AG09319 (cell line): ENCODE measurements at regions not wholly inside any gene's neighbourhood (a gene's known extent, or its start where the extent isn't known, plus 50 kb on each side); places are given as distances from the start of the nearest gene placed in this dataset.

ENCODE experiments used
- DNase-seq: peaks from one replicate; pipeline ENCODE4 v3.0.0-alpha.2; 2010; ENCODE audit warnings: low read depth; ENCODE audit errors: extremely low read depth
- TF ChIP-seq, protein P1 (sequence below): IDR thresholded peaks from 2 replicates; pipeline ENCODE4 v1.5.1; 2011; ENCODE audit warnings: low read depth, mild to moderate bottlenecking, inconsistent platforms, low read length, moderate library complexity

DNA sequence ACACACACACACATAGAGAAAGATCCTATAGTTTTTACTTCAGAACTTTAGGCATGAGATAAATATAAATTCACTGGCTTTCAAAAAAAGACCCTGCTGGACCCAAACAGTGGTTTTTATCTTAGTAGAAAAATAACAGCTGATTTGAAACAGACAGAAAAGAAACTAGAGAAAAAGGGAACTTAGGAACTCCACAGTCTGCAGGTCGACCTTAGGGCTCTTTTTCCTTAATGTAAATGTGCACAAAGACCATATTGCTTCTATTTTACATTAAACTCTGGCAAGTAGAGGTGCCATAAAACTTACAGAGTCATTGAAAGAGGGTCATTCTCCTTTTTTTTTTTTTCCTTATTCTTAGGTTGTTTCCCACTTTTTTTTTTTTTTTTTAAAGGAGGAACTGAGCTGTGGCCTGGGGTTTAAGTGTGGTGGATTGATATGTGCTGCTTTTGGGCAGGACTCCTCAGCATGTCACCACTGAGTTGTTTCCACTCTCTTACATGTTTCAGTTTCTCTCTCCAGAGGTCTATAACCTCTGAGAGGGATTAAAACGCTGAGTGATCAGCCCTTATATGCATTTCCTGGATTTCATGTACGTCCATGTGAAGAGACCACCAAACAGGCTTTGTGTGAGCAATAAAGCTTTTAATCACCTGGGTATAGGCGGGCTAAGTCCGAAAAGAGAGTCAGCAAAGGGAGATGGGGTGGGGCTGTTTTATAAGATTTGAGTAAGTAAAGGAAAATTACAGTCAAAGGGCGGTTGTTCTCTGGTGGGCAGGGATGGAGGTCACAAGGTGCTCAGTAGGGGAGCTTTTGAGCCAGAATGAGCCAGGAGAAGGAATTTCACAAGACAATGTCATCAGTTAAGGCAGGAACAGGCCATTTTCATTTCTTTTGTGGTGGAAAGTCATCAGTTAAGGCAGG, 70.8 kb upstream of the PACRGL start:
- TF ChIP-seq, protein P1, sequence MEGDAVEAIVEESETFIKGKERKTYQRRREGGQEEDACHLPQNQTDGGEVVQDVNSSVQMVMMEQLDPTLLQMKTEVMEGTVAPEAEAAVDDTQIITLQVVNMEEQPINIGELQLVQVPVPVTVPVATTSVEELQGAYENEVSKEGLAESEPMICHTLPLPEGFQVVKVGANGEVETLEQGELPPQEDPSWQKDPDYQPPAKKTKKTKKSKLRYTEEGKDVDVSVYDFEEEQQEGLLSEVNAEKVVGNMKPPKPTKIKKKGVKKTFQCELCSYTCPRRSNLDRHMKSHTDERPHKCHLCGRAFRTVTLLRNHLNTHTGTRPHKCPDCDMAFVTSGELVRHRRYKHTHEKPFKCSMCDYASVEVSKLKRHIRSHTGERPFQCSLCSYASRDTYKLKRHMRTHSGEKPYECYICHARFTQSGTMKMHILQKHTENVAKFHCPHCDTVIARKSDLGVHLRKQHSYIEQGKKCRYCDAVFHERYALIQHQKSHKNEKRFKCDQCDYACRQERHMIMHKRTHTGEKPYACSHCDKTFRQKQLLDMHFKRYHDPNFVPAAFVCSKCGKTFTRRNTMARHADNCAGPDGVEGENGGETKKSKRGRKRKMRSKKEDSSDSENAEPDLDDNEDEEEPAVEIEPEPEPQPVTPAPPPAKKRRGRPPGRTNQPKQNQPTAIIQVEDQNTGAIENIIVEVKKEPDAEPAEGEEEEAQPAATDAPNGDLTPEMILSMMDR = no peak
- DNase-seq = no peak

DNA sequence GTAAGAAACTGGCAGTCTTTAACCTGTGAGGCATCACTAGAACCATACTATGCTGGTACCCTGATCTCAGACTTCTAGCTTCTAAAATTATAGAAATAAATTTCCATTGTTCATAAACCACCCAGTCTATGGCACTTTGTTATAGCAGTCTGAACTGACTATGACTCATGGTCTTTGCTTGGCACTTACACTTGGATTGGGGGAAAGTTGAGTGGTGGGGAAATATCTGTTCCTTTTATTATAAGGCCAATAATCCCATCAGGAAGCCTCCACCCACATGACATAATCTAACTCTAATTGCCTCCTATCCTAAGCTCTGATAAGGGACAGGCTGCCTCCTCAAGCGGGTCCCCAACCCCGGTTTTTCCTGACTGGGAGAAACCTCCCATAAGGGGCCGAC, 61.4 kb upstream of the PACRGL start:
- DNase-seq = no peak
- TF ChIP-seq, protein P1 = no peak

DNA sequence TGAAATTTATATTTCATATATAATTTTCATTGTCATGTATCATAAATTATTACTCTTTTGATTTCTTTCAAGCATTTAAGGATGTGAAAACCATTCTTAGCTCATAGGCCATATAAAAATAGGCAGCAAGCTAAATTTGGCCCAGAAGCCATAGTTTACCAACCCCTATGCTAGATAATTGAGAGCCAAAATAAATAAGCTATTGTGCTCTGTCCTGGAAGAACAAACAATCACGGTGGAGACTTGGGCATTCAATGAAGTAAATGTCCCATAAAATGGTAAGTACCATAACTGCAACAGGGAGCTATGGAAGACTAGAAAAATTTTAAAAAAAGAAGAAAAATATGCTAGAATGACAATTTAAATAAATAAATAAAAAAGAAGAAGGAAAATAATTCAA, 60.9 kb upstream of the PACRGL start:
- no peak for DNase-seq
- TF ChIP-seq, protein P1 = no peak

DNA sequence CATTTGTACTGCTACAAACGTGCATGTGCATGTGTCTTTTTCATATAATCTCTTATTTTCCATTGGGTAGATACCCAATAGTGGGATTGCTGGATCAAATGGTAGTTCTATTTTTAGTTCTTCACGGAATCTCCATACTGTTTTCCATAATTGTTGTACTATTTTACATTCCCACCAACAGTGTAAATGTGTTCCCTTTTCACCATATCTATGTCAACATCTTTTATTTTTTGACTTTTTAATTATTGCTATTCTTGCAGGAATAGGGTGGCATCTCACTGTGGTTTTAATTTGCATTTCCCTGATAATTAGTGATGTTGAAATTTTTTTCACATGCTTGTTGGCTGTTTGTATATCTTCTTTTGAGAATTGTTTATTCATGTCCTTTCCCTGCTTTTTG, 59.3 kb upstream of the PACRGL start:
- DNase-seq = no peak
- TF ChIP-seq, protein P1 = no peak

DNA sequence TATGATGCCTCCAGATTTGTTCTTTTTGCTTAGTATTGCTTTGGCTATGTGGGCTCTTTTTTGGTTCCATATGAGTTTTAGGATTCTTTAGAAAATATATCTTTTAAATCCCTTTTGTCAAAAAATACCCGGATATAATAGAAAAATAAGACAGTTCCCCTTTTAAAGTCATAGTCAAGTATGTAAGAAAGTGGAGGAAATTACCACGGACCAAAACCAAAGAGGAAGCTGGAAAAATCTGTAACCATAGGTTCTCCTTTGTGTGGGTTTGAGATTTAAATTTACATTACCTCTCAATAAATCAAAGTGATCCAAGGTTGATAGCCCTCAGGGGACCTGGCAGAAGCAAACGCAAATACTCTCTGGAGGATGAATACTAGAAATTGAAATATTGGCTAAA, 58.3 kb upstream of the PACRGL start:
- TF ChIP-seq, protein P1 = no peak
- no peak for DNase-seq

DNA sequence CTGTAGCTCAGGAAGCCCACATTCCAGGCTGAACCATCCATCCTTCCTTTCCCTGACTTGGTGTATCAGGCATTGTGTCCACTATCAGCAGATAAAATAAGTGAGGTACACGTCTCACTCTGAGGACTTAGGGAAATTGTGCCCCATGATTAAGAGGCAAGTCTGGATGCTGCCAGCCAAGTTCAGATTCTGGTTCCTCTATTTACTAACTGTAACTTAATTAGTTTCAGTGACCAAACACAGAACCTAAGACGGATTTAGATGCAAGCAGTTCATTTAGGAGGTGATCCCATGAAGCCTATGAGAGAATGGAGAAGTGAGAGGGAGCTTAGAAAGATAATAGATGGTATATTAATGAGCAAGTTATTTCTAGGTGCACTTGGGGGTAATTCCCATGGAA, 56.6 kb upstream of the PACRGL start:
- no peak for DNase-seq
- TF ChIP-seq, protein P1 = no peak

DNA sequence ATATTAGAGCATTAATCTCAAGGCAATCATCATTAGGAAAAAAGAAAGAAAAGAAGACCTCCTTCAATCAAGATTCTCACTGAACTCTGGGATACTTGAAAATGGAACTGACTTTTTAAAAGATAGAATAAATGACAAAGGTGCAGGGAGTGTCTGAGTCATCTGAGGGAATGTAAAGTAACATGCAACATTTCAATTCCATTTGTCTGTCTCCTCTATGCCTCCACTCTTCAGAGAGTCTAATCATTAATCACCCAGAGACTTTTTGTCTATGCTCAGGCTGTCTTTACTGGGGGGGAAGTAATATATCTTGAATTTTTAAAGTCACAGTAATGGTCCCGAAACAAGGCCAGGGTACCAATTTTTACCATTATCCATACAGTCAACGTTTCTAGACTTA, 55.0 kb upstream of the PACRGL start:
- DNase-seq = no peak
- TF ChIP-seq, protein P1 = no peak
